H9 (cell line): ENCODE measurements at regions not wholly inside any gene's neighbourhood (a gene's known extent, or its start where the extent isn't known, plus 50 kb on each side); places are given as distances from the start of the nearest gene placed in this dataset.

Experiments
- DNase-seq: peaks from one replicate; pipeline ENCODE4 v3.0.0-alpha.2; 2017
- H2AFZ ChIP-seq: one replicate; pipeline ENCODE4 v1.6.1; 2013; ENCODE audit warnings: mild to moderate bottlenecking, low read length, control low read depth, moderate library complexity
- H2AK5ac ChIP-seq: 2 replicates; pipeline ENCODE4 v1.6.1; 2013; ENCODE audit warnings: low read length, control low read depth, mixed read lengths; ENCODE audit not compliant: insufficient read length
- H2BK120ac ChIP-seq: one replicate; pipeline ENCODE4 v1.6.1; 2013; ENCODE audit warnings: low read depth, mild to moderate bottlenecking, low read length, control low read depth, inconsistent platforms; ENCODE audit not compliant: poor library complexity, severe bottlenecking
- H2BK12ac ChIP-seq: 2 replicates; pipeline ENCODE4 v1.6.1; 2013; ENCODE audit warnings: low read length, control low read depth, mixed read lengths, low read depth; ENCODE audit not compliant: insufficient read length
- H2BK15ac ChIP-seq: 2 replicates; pipeline ENCODE4 v1.6.1; 2013; ENCODE audit warnings: low read depth, low read length, control low read depth
- H2BK20ac ChIP-seq: one replicate; pipeline ENCODE4 v1.6.1; 2013; ENCODE audit warnings: low read depth, mild to moderate bottlenecking, low read length, control low read depth, inconsistent platforms; ENCODE audit not compliant: poor library complexity, severe bottlenecking
- H2BK5ac ChIP-seq: 2 replicates; pipeline ENCODE4 v1.6.1; 2013; ENCODE audit warnings: low read length, control low read depth, mixed read lengths; ENCODE audit not compliant: insufficient read length
- H3K14ac ChIP-seq: 2 replicates; pipeline ENCODE4 v1.6.1; 2013; ENCODE audit warnings: low read length, control low read depth; ENCODE audit not compliant: insufficient read depth
- H3K18ac ChIP-seq: 2 replicates; pipeline ENCODE4 v1.6.1; 2013; ENCODE audit warnings: low read depth, mild to moderate bottlenecking, mixed read lengths, low read length, control low read depth; ENCODE audit not compliant: insufficient read length
- H3K23ac ChIP-seq: 2 replicates; pipeline ENCODE4 v1.6.1; 2013; ENCODE audit warnings: low read length, control low read depth, mixed read lengths, low read depth; ENCODE audit not compliant: insufficient read length
- H3K23me2 ChIP-seq: 2 replicates; pipeline ENCODE4 v1.6.1; 2013; ENCODE audit warnings: low read depth, mild to moderate bottlenecking, mixed read lengths, low read length, control low read depth; ENCODE audit not compliant: insufficient read length, poor library complexity, severe bottlenecking
- H3K27ac ChIP-seq: 2 replicates; pipeline ENCODE4 v1.5.1; 2013; ENCODE audit warnings: low read length, control low read depth, mixed read lengths, low read depth; ENCODE audit not compliant: insufficient read length
- H3K27me3 ChIP-seq: 2 replicates; pipeline ENCODE4 v1.6.1; 2013; ENCODE audit warnings: low read length, control low read depth, inconsistent platforms; ENCODE audit not compliant: insufficient read depth
- H3K4ac ChIP-seq: 2 replicates; pipeline ENCODE4 v1.6.1; 2013; ENCODE audit warnings: low read depth, mild to moderate bottlenecking, control low read depth, inconsistent platforms, low read length, moderate library complexity
- H3K4me1 ChIP-seq: 2 replicates; pipeline ENCODE4 v1.6.1; 2013; ENCODE audit warnings: low read length, control low read depth, inconsistent platforms; ENCODE audit not compliant: insufficient read depth
- H3K4me2 ChIP-seq: 2 replicates; pipeline ENCODE4 v1.6.1; 2013; ENCODE audit warnings: low read length, control low read depth, mixed read lengths; ENCODE audit not compliant: insufficient read length, insufficient read depth
- H3K56ac ChIP-seq: 2 replicates; pipeline ENCODE4 v1.6.1; 2013; ENCODE audit warnings: low read depth, mild to moderate bottlenecking, mixed read lengths, low read length, control low read depth; ENCODE audit not compliant: insufficient read length
- H3K79me1 ChIP-seq: 2 replicates; pipeline ENCODE4 v1.6.1; 2013; ENCODE audit warnings: low read depth, mild to moderate bottlenecking, moderate library complexity, low read length, control low read depth, inconsistent platforms; ENCODE audit not compliant: insufficient read depth, poor library complexity, severe bottlenecking
- H3K79me2 ChIP-seq: 2 replicates; pipeline ENCODE4 v1.6.1; 2013; ENCODE audit warnings: low read length, control low read depth, inconsistent platforms; ENCODE audit not compliant: insufficient read depth
- H3K9ac ChIP-seq: 2 replicates; pipeline ENCODE4 v1.6.1; 2013; ENCODE audit warnings: low read length, control low read depth, mixed read lengths; ENCODE audit not compliant: insufficient read length; ENCODE audit errors: extremely low read depth
- H3K9me3 ChIP-seq: one replicate; pipeline ENCODE4 v1.6.1; 2013; ENCODE audit warnings: low read depth, low read length, inconsistent platforms; ENCODE audit not compliant: control insufficient read depth
- H3T11ph ChIP-seq: one replicate; pipeline ENCODE4 v1.6.1; 2013; ENCODE audit warnings: mild to moderate bottlenecking, low read length, control low read depth, inconsistent platforms
- H4K20me1 ChIP-seq: one replicate; pipeline ENCODE4 v1.6.1; 2013; ENCODE audit not compliant: control insufficient read depth, insufficient read length, insufficient read depth
- H4K5ac ChIP-seq: 2 replicates; pipeline ENCODE4 v1.6.1; 2013; ENCODE audit warnings: low read depth, mild to moderate bottlenecking, mixed read lengths, low read length, control low read depth; ENCODE audit not compliant: insufficient read length
- H4K8ac ChIP-seq: replicated peaks from 2 replicates; pipeline ENCODE4 v1.6.1; 2013; ENCODE audit warnings: low read length, control low read depth, mixed read lengths, low read depth; ENCODE audit not compliant: insufficient read length
- H4K91ac ChIP-seq: 2 replicates; pipeline ENCODE4 v1.6.1; 2013; ENCODE audit warnings: low read depth, mild to moderate bottlenecking, moderate library complexity, mixed read lengths, low read length, control low read depth; ENCODE audit not compliant: insufficient read length
- H3K27ac Mint-ChIP-seq, 3 experiments: 2 replicates in 2 of 3; 3 replicates in 1 of 3; pipeline ENCODE4 v1.8.0; 2020 to 2021; ENCODE audit warnings: mixed read lengths in 3 of 3, mild to moderate bottlenecking in 1 of 3, moderate library complexity in 1 of 3
- H3K27me3 Mint-ChIP-seq: 2 replicates; pipeline ENCODE4 v1.8.0; 2021; ENCODE audit warnings: low read depth, mild to moderate bottlenecking, moderate library complexity, mixed read lengths
- H3K36me3 Mint-ChIP-seq, 3 experiments: 2 replicates in 2 of 3; 3 replicates in 1 of 3; pipeline ENCODE4 v1.8.0; 2020 to 2021; ENCODE audit warnings: low read depth in 3 of 3, mixed read lengths in 3 of 3; ENCODE audit not compliant: insufficient read depth in 1 of 3
- H3K4me1 Mint-ChIP-seq, 2 experiments: 2 replicates each; pipeline ENCODE4 v1.8.0; 2020; ENCODE audit warnings: mixed read lengths in 2 of 2
- H3K4me3 Mint-ChIP-seq, 2 experiments: 2 replicates in 1 of 2; 3 replicates in 1 of 2; pipeline ENCODE4 v1.8.0; 2020 to 2021; ENCODE audit warnings: mild to moderate bottlenecking in 2 of 2, mixed read lengths in 2 of 2, moderate library complexity in 1 of 2
- H3K9me3 Mint-ChIP-seq, 2 experiments: 2 replicates in 1 of 2; 3 replicates in 1 of 2; pipeline ENCODE4 v1.8.0; 2020; ENCODE audit warnings: mild to moderate bottlenecking in 2 of 2, mixed read lengths in 2 of 2, moderate library complexity in 1 of 2
- CTCF ChIP-seq: fragments of 200-600 bp; sonication (generic); conservative IDR thresholded peaks from 3 replicates; pipeline ENCODE4 v1.8.0; 2021; ENCODE audit warnings: antibody characterized with exemption, mild to moderate bottlenecking
- WGBS: extraction: QIAGEN DNeasy Blood & Tissue Kit; methylation state at CpG from one replicate; pipeline ENCODE4 v1.1.7; 2013; ENCODE audit warnings: missing lambda C conversion rate, low lambda C conversion rate, mixed read lengths; ENCODE audit not compliant: insufficient read length; ENCODE audit errors: extremely low coverage; 5-methylcytosine and 5-hydroxymethylcytosine counted together

- Histone ChIP-seq H3K56ac (no peak overlapping the region), H3K18ac (no peak overlapping the region), H2BK120ac (no peak overlapping the region), H3K27ac (no peak overlapping the region), H3K27me3 (no peaks in the 10 kb centered on the region), H3K23ac (no peak overlapping the region), H3K4ac (no peak overlapping the region), H4K5ac (no peak overlapping the region), H3K4me1 (peaks cover 4% of the 10 kb centered on the region; the same call in 1 of the 2 replicates), H2BK20ac (no peak overlapping the region), H4K20me1 (no peaks in the 10 kb centered on the region), H2AFZ (no peak overlapping the region), H3K14ac (no peak overlapping the region), H3K9me3 (no peaks in the 10 kb centered on the region), H4K8ac (no peak overlapping the region), H3K4me2 (no peak overlapping the region), H3K9ac (no peak overlapping the region), H2BK5ac (no peak overlapping the region), H3T11ph (no peak overlapping the region), H2AK5ac (no peak overlapping the region), H3K23me2 (no peaks in the 10 kb centered on the region), H2BK15ac (no peak overlapping the region), H3K79me2 (no peaks in the 10 kb centered on the region), H3K79me1 (no peaks in the 10 kb centered on the region), H4K91ac (no peak overlapping the region), H2BK12ac (no peak overlapping the region)
- Mint-ChIP-seq H3K27ac (no peak overlapping the region), H3K4me3 (no peak overlapping the region), H3K36me3 (peaks cover 4 to 25% (median 15%) of the 10 kb centered on the region in 3 experiments), H3K4me1 (peaks cover 15 to 28% of the 10 kb centered on the region in 2 experiments), H3K9me3 (peaks cover 10 to 17% of the 10 kb centered on the region in 2 experiments), H3K27me3 (no peaks in the 10 kb centered on the region; the same call in 1 of the 2 replicates)
- TF ChIP-seq CTCF = no peak
- WGBS = no CpG with 5 or more reads among the region's 2 CpGs
- DNase-seq = no peak
Observed at GRCh38 chr2:62382757-62383156, 123.2 kb downstream of the TMEM17 start.
